SK-N-SH (cell line): ENCODE measurements at regions not wholly inside any gene's neighbourhood (a gene's known extent, or its start where the extent isn't known, plus 50 kb on each side); places are given as distances from the start of the nearest gene placed in this dataset.
A peak's percentile ranks its signal among the peaks of the same experiment; 100 is the strongest.

Source experiments
- CTCF ChIA-PET: fragments of 300-600, 350-600 bp; formaldehyde crosslinking; extraction: SDS; loops from one replicate; lab custom pipeline; 2021; lab: Yijun Ruan, JAX
- POLR2A ChIA-PET: fragments of 350-600 bp; sonication (Branson Sonifier 250); formaldehyde crosslinking; extraction: SDS; loops from one replicate; lab custom pipeline; 2020; ENCODE audit warnings: antibody characterized with exemption, inconsistent platforms; lab: Yijun Ruan, JAX
- DNase-seq: peaks from one replicate; pipeline ENCODE4 v3.0.0; 2012
- H2AFZ ChIP-seq: fragments of 200-600 bp; sonication (generic); 2 replicates; pipeline ENCODE4 v1.8.1; 2016; ENCODE audit warnings: antibody characterized with exemption, mild to moderate bottlenecking, low read depth
- H3F3A ChIP-seq: fragments of 200-600 bp; sonication (generic); replicated peaks from 2 replicates; pipeline ENCODE3; 2016; ENCODE audit warnings: antibody characterized with exemption, mild to moderate bottlenecking; ENCODE audit not compliant: insufficient read depth
- H3K27ac ChIP-seq, 2 experiments: fragments of 200-500 bp in 1 of 2; fragments of 200-600 bp in 1 of 2; sonication (Bioruptor generic) in 1 of 2; sonication (generic), shearing (Covaris generic) in 1 of 2; 2 replicates each; pipeline versions ENCODE4 v1.5.1 to v1.6.1; 2014 to 2016; ENCODE audit warnings: low read depth in 2 of 2, inconsistent platforms in 1 of 2, low read length in 1 of 2, mild to moderate bottlenecking in 1 of 2, mixed read lengths in 1 of 2
- H3K27me3 ChIP-seq: fragments of 200-600 bp; sonication (generic), shearing (Covaris generic); 2 replicates; pipeline ENCODE4 v1.6.1; 2016; ENCODE audit warnings: mixed run types; ENCODE audit not compliant: insufficient read depth
- H3K36me3 ChIP-seq, 2 experiments: fragments of 200-500 bp in 1 of 2; fragments of 200-600 bp in 1 of 2; sonication (Bioruptor generic) in 1 of 2; sonication (generic) in 1 of 2; replicated peaks in 1 of 2; 2 replicates each; pipeline versions ENCODE3 to v1.5.1; 2014 to 2016; ENCODE audit warnings: low read length in 1 of 2, mild to moderate bottlenecking in 1 of 2; ENCODE audit not compliant: insufficient read depth in 2 of 2, control insufficient read depth in 1 of 2
- H3K4me1 ChIP-seq, 2 experiments: fragments of 200-500 bp in 1 of 2; fragments of 200-600 bp in 1 of 2; sonication (Bioruptor generic) in 1 of 2; sonication (generic), shearing (Covaris generic) in 1 of 2; 2 replicates each; pipeline versions ENCODE4 v1.5.1 to v1.6.1; 2014 to 2016; ENCODE audit warnings: low read depth in 1 of 2, low read length in 1 of 2, mixed run types in 1 of 2; ENCODE audit not compliant: insufficient read depth in 2 of 2, control insufficient read depth in 1 of 2
- H3K4me2 ChIP-seq: fragments of 200-600 bp; sonication (generic), shearing (Covaris generic); 2 replicates; pipeline ENCODE4 v1.6.1; 2017; ENCODE audit warnings: mixed run types
- H3K4me3 ChIP-seq, 2 experiments: fragments of 200-500 bp in 1 of 2; fragments of 200-600 bp in 1 of 2; sonication (Bioruptor generic) in 1 of 2; sonication (generic), shearing (Covaris generic) in 1 of 2; 2 replicates each; pipeline versions ENCODE4 v1.5.1 to v1.8.1; 2014 to 2016; ENCODE audit warnings: low read depth in 2 of 2, inconsistent platforms in 1 of 2, low read length in 1 of 2, mild to moderate bottlenecking in 1 of 2, mixed read lengths in 1 of 2, moderate library complexity in 1 of 2
- H3K79me2 ChIP-seq: fragments of 200-600 bp; sonication (generic); 2 replicates; pipeline ENCODE4 v1.8.1; 2017; ENCODE audit warnings: mild to moderate bottlenecking; ENCODE audit not compliant: insufficient read depth
- H3K9ac ChIP-seq: fragments of 200-600 bp; sonication (generic); 2 replicates; pipeline ENCODE4 v1.6.1; 2017; ENCODE audit warnings: mixed run types
- H3K9me2 ChIP-seq: fragments of 200-600 bp; sonication (generic); 2 replicates; pipeline ENCODE4 v1.6.1; 2017; ENCODE audit warnings: mixed run types
- H3K9me3 ChIP-seq: fragments of 200-600 bp; sonication (generic); 2 replicates; pipeline ENCODE4 v1.6.1; 2017; ENCODE audit warnings: mixed run types, mild to moderate bottlenecking, moderate library complexity
- H4K20me1 ChIP-seq: fragments of 200-600 bp; sonication (generic); 2 replicates; pipeline ENCODE4 v1.6.1; 2017; ENCODE audit warnings: mild to moderate bottlenecking, mixed run types; ENCODE audit not compliant: insufficient read depth
- CHD2 ChIP-seq: fragments of 150-350 bp; IDR thresholded peaks from 2 replicates; pipeline ENCODE4 v1.6.1; 2018; ENCODE audit warnings: low read length; ENCODE audit not compliant: partially characterized antibody
- ELF1 ChIP-seq: IDR thresholded peaks from 2 replicates; pipeline ENCODE4 v1.4.0; 2012
- EP300 ChIP-seq, 2 experiments: IDR thresholded peaks; 2 replicates each; pipeline versions ENCODE4 v1.4.0 to v1.6.1; 2012; ENCODE audit warnings: borderline replicate concordance in 1 of 2, low read depth in 1 of 2, low read length in 1 of 2
- EZH2phosphoT487 ChIP-seq: fragments of 200-600 bp; sonication (generic); IDR thresholded peaks from 2 replicates; pipeline ENCODE4 v1.6.1; 2017; ENCODE audit warnings: low read depth, mixed run types, mild to moderate bottlenecking, antibody characterized with exemption, moderate library complexity, borderline replicate concordance
- FOXJ3 ChIP-seq: sonication (generic); formaldehyde crosslinking; IDR thresholded peaks from 2 replicates; pipeline ENCODE4 v1.5.1; 2020; ENCODE audit warnings: mild to moderate bottlenecking, missing genetic modification reagents
- GATA2 ChIP-seq: sonication (generic); formaldehyde crosslinking; IDR thresholded peaks from 2 replicates; pipeline ENCODE4 v1.5.0; 2020; ENCODE audit warnings: mild to moderate bottlenecking, missing genetic modification reagents
- IRF3 ChIP-seq: fragments of 150-350 bp; IDR thresholded peaks from 2 replicates; pipeline ENCODE4 v1.6.1; 2016; ENCODE audit warnings: mild to moderate bottlenecking, low read depth, low read length
- NFIC ChIP-seq: IDR thresholded peaks from 2 replicates; pipeline ENCODE4 v1.4.0; 2012; ENCODE audit warnings: borderline replicate concordance
- PBX3 ChIP-seq: IDR thresholded peaks from 2 replicates; pipeline ENCODE4; 2012
- POLR2AphosphoS5 ChIP-seq: IDR thresholded peaks from 2 replicates; pipeline ENCODE4 v1.6.1; 2012; ENCODE audit warnings: low read depth, low read length
- RXRA ChIP-seq: IDR thresholded peaks from 2 replicates; pipeline ENCODE4 v1.4.0; 2012; ENCODE audit warnings: low read depth, mild to moderate bottlenecking, borderline replicate concordance
- SIN3A ChIP-seq: IDR thresholded peaks from 2 replicates; pipeline ENCODE4 v1.6.1; 2012; ENCODE audit warnings: low read depth, mild to moderate bottlenecking, low read length, moderate library complexity, borderline replicate concordance
- SMC3 ChIP-seq: IDR thresholded peaks from 2 replicates; pipeline ENCODE4 v1.6.1; 2012; ENCODE audit warnings: low read depth, low read length, improper control_type of control experiment
- TEAD4 ChIP-seq: IDR thresholded peaks from 2 replicates; pipeline ENCODE4 v1.4.0; 2012; ENCODE audit warnings: mild to moderate bottlenecking, borderline replicate concordance; ENCODE audit not compliant: insufficient read depth
- WGBS: methylation state at CpG from one replicate; pipeline ENCODE4 v1.1.6; 2017; ENCODE audit warnings: low lambda C conversion rate; 5-methylcytosine and 5-hydroxymethylcytosine counted together
- TF ChIP-seq, protein P1 (sequence below): IDR thresholded peaks from 2 replicates; pipeline ENCODE4 v1.4.0; 2012; ENCODE audit warnings: low read depth

DNA sequence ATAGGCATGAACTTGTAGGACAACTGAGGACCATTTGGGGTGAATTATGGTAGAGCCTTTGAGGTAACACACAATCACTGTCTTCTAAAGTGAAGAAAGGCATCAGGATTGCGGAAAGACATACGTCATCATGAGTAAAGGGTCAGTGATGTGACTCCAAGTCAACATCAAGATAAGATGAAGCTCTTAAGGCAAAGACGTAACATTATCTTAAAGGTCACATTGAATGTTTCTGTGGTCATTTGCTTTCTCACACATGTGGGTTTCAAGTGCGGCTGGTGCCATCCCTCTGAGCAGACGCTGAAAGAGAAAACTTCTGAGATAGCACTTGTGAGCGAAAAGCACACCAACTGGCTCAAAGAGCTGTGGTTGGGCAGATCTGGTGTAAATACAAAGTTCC lies 63.3 kb upstream of the GRAMD2B start:
- DNase-seq = no peak
- peaks cover 0 to 3% of the 10 kb centered on the region in 2 experiments for H3K36me3 ChIP-seq
- TF ChIP-seq, protein P1, sequence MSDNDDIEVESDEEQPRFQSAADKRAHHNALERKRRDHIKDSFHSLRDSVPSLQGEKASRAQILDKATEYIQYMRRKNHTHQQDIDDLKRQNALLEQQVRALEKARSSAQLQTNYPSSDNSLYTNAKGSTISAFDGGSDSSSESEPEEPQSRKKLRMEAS = no peak
- TF ChIP-seq TEAD4 (no peak), RXRA (no peak), FOXJ3 (CRISPR knock-in tag) (no peak), SIN3A (no peak), POLR2AphosphoS5 (no peak), PBX3 (no peak), EZH2phosphoT487 (no peak), IRF3 (no peak), SMC3 (no peak), NFIC (no peak), ELF1 (no peak), GATA2 (CRISPR knock-in tag) (no peak), CHD2 (no peak)
- CTCF ChIA-PET = interaction anchor here (0.8 to 2.2 kb wide), 3 partner anchors 13 to 179 kb away, joined by 3 to 9 read pairs (median 3); no protein-coding TSS in a partner anchor
- peaks cover 6% of the 10 kb centered on the region for H3F3A ChIP-seq
- POLR2A ChIA-PET = no interaction called here
- no peaks in the 10 kb centered on the region for H3K79me2 ChIP-seq
- H4K20me1 ChIP-seq = no peaks in the 10 kb centered on the region
- H3K4me1 ChIP-seq = peaks cover 0 to 5% of the 10 kb centered on the region in 2 experiments; a peak in 2 of 4 replicates
- no peak overlapping the region for H3K4me2 ChIP-seq
- no peak overlapping the region for H3K9ac ChIP-seq
- no peaks in the 10 kb centered on the region for H3K27me3 ChIP-seq
- H3K27ac ChIP-seq = no peak overlapping the region
- H2AFZ ChIP-seq = no peak overlapping the region
- no peak overlapping the region for H3K4me3 ChIP-seq
- no peaks in the 10 kb centered on the region for H3K9me3 ChIP-seq
- H3K9me2 ChIP-seq = no peaks in the 10 kb centered on the region
- WGBS = 95% methylated on average over 6 of the region's 6 CpGs

DNA sequence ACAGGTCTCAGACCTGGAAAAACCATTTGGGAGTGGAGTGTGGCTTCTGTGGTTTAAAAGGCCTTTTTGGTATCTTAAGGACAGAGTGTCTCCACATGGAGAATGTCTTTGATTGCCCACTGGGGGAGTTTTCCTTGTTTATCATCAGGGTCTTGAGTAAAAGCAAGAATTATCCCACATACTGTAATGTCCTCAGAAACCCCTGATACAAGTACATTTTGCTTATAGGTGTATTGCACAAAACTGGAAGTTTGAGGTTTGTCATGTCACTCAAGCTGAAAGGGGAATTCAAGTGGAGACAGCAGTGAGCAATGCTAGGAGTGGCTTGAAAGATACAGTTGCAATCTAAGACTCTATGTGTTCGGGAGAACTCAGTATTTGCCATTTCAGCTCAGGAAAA lies 62.7 kb upstream of the GRAMD2B start:
- no peak overlapping the region for H3K27ac ChIP-seq
- no peaks in the 10 kb centered on the region; a peak in 1 of 4 replicates for H3K4me1 ChIP-seq
- H3K9me3 ChIP-seq = no peaks in the 10 kb centered on the region
- CTCF ChIA-PET = interaction anchor here (0.8 to 1.1 kb wide), 3 partner anchors 12 to 178 kb away, joined by 3 read pairs; no protein-coding TSS in a partner anchor
- POLR2A ChIA-PET = no interaction called here
- no peaks in the 10 kb centered on the region for H3K27me3 ChIP-seq
- H2AFZ ChIP-seq = 0 out of 2 replicates have a peak overlapping the region, but pooled peaks have one; percentile 29
- no peak overlapping the region for H3K9ac ChIP-seq
- 88% methylated on average over 1 of the region's 1 CpG for WGBS
- H3K4me2 ChIP-seq = no peak overlapping the region
- DNase-seq = no peak
- H3K36me3 ChIP-seq = peaks cover 0 to 3% of the 10 kb centered on the region in 2 experiments
- H3K4me3 ChIP-seq = no peak overlapping the region
- no peaks in the 10 kb centered on the region for H4K20me1 ChIP-seq
- TF ChIP-seq EP300 (IDR thresholded peaks at IDR 0.05; ENCODE audit: borderline replicate concordance in 1 of 2, low read depth in 1 of 2, low read length in 1 of 2) (no peak), PBX3 (0 out of 2 replicates have a peak, but pooled peaks have one; percentile 23)
- no peaks in the 10 kb centered on the region for H3K79me2 ChIP-seq
- peaks cover under 1% of the 10 kb centered on the region for H3F3A ChIP-seq
- no peaks in the 10 kb centered on the region for H3K9me2 ChIP-seq
